Esophagus muscularis mucosa (tissue), 4 donors: ENCODE measurements at regions not wholly inside any gene's neighbourhood (a gene's known extent, or its start where the extent isn't known, plus 50 kb on each side); places are given as distances from the start of the nearest gene placed in this dataset.

Experiments used
- DNase-seq: peaks from one replicate; pipeline ENCODE4 v3.0.0-alpha.2; 2017; ENCODE audit errors: extremely low spot score
- H3K27ac ChIP-seq, 4 donors: fragments of 200-600 bp; sonication (generic); replicated peaks in 1 of 4; 1 replicate in 3 of 4; 2 replicates in 1 of 4; pipeline ENCODE4 v1.5.1; 2016 to 2019; ENCODE audit warnings: mild to moderate bottlenecking in 1 of 4
- H3K27me3 ChIP-seq, 4 donors: fragments of 200-600 bp; sonication (generic); one replicate each; pipeline versions ENCODE4 v1.5.1 to v1.6.0; 2016 to 2019
- H3K36me3 ChIP-seq, 4 donors: fragments of 200-600 bp; sonication (generic); one replicate each; pipeline ENCODE4 v1.5.1; 2016 to 2019
- H3K4me1 ChIP-seq, 4 donors: fragments of 200-600 bp; sonication (generic); one replicate each; pipeline ENCODE4 v1.5.1; 2016 to 2019
- H3K4me3 ChIP-seq, 4 donors: fragments of 200-600 bp; sonication (generic); 1 replicate in 2 of 4; 2 replicates in 2 of 4; pipeline ENCODE4 v1.5.1; 2016 to 2019; ENCODE audit warnings: mild to moderate bottlenecking in 4 of 4, moderate library complexity in 1 of 4
- H3K9me3 ChIP-seq, 4 donors: fragments of 200-600 bp; sonication (generic); 1 replicate in 3 of 4; 2 replicates in 1 of 4; pipeline ENCODE4 v1.5.1; 2016 to 2019
- EP300 ChIP-seq: sonication (generic); formaldehyde crosslinking; IDR thresholded peaks from one replicate; pipeline ENCODE4 v1.6.1; 2017; ENCODE audit warnings: antibody characterized with exemption
- POLR2A ChIP-seq: fragments of 450-650 bp; IDR thresholded peaks from one replicate; pipeline ENCODE4 v1.6.1; 2017; ENCODE audit warnings: antibody characterized with exemption, moderate library complexity, mild to moderate bottlenecking, low read depth
- POLR2AphosphoS5 ChIP-seq, 2 donors: sonication (generic); formaldehyde crosslinking; IDR thresholded peaks; one replicate each; pipeline ENCODE4 v1.6.1; 2017; ENCODE audit warnings: antibody characterized with exemption in 2 of 2
- WGBS: methylation state at CpG from one replicate; pipeline ENCODE4 v1.1.5; 2018; 5-methylcytosine and 5-hydroxymethylcytosine counted together
- intact Hi-C: fragments of 100-400 bp; cut with DNase I; formaldehyde crosslinking; loops from one replicate; pipeline ENCODE4 v1.15.1; 2023
- TF ChIP-seq, protein P1 (sequence below), 3 experiments: fragments of 200-600 bp in 2 of 3; fragments of 450-650 bp in 1 of 3; sonication (generic) in 2 of 3; IDR thresholded peaks; one replicate each; pipeline ENCODE4 v1.5.1; 2017 to 2019; ENCODE audit warnings: antibody characterized with exemption in 3 of 3, mild to moderate bottlenecking in 2 of 3, moderate library complexity in 1 of 3

DNA sequence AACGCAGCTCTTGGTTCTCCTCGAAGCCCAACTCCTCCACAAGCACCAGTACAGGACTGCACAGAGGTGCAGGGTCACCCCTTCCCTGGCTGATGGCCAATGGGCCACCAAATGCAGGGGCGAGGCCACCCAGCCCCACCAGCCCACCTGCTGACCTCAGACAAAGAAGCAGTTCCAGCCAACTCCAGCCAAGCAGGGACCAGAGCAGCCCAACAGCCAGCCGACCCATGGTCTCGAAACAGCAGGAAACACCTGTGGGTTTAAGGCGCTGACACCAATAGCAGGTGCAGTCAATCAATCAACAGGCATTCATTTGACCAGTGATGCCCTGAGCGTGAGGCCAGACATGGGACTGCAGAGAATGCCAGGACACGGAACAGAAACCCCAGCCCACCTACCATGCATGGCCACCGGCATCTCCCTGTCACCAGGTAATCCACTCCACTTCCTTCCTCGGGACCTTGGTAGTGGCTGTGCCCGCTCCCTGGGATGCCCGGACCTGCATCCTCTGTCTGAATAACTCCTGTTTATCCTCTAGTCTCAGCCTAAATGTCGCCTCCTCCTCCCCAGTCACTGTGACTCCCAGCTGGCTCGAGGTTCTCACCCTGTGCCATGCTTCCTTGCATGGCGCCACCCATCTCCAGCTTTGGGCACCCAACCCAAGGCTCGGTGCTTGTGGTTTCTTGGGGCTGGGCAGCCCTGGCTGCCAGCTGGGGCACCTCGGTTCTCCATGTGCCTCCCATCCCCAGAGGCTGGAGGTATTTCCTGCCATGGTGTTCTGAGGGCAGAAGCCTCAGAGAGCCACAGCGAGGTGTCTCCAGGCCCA, 1475.4 kb downstream of the BRD1 start:
- TF ChIP-seq EP300, result no peak
- TF ChIP-seq, protein P1, sequence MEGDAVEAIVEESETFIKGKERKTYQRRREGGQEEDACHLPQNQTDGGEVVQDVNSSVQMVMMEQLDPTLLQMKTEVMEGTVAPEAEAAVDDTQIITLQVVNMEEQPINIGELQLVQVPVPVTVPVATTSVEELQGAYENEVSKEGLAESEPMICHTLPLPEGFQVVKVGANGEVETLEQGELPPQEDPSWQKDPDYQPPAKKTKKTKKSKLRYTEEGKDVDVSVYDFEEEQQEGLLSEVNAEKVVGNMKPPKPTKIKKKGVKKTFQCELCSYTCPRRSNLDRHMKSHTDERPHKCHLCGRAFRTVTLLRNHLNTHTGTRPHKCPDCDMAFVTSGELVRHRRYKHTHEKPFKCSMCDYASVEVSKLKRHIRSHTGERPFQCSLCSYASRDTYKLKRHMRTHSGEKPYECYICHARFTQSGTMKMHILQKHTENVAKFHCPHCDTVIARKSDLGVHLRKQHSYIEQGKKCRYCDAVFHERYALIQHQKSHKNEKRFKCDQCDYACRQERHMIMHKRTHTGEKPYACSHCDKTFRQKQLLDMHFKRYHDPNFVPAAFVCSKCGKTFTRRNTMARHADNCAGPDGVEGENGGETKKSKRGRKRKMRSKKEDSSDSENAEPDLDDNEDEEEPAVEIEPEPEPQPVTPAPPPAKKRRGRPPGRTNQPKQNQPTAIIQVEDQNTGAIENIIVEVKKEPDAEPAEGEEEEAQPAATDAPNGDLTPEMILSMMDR (IDR thresholded peaks at IDR 0.05), result no peak
- TF ChIP-seq POLR2A, result no peak
- no peak for TF ChIP-seq POLR2AphosphoS5 (IDR thresholded peaks at IDR 0.05)
- no peak overlapping the region for H3K27ac ChIP-seq
- no peaks in the 10 kb centered on the region for H3K9me3 ChIP-seq
- H3K36me3 ChIP-seq, result no peaks in the 10 kb centered on the region
- H3K4me1 ChIP-seq, result no peaks in the 10 kb centered on the region
- WGBS, result 84% methylated on average over 12 of the region's 18 CpGs
- no peak for DNase-seq
- peaks cover 0 to 70% (median 0%) of the 10 kb centered on the region in 4 donors for H3K27me3 ChIP-seq
- intact Hi-C loops, result no loop called here
- no peak overlapping the region for H3K4me3 ChIP-seq

- Histone ChIP-seq H3K9me3 (no peaks in the 10 kb centered on the region), H3K4me1 (no peaks in the 10 kb centered on the region), H3K36me3 (no peaks in the 10 kb centered on the region), H3K27ac (no peak overlapping the region), H3K27me3 (peaks cover 0 to 70% (median 0%) of the 10 kb centered on the region in 4 donors), H3K4me3 (no peak overlapping the region)
- WGBS, result 85% methylated on average over 8 of the region's 13 CpGs
- no peak for DNase-seq
- intact Hi-C loops, result no loop called here
- TF ChIP-seq, protein P1 (IDR thresholded peaks at IDR 0.05), result no peak
- TF ChIP-seq POLR2AphosphoS5 (IDR thresholded peaks at IDR 0.05), result no peak
- no peak for TF ChIP-seq POLR2A
Measured at GRCh38 chr22:48351376-48352085, 1476.1 kb downstream of the BRD1 start.

DNA sequence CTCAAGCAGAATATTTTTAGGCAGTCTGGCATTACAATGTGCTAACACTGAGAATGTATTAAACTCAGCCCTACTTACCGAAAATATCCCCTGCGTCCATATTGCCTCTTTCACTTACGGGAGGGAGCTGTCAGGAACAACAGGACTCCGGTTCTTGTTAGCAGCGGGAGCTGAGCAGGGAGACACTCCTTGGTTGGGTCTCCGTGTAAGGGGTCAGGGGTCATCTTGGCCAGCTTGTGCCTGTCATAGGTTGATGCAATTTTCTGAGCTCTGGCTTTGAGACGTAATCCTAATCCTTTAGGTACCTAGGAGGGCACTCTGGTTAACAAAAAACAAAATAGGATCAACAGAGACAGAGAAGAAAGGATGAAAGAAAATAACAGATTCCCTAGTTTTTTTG, 1477.2 kb downstream of the BRD1 start:
- no peak for DNase-seq
- TF ChIP-seq, protein P1 (IDR thresholded peaks at IDR 0.05), result no peak
- no peak for TF ChIP-seq POLR2AphosphoS5 (IDR thresholded peaks at IDR 0.05)
- no peak for TF ChIP-seq EP300
- no peak for TF ChIP-seq POLR2A
- Histone ChIP-seq H3K4me3 (no peak overlapping the region), H3K9me3 (no peaks in the 10 kb centered on the region), H3K36me3 (no peaks in the 10 kb centered on the region), H3K4me1 (no peaks in the 10 kb centered on the region), H3K27ac (no peak overlapping the region), H3K27me3 (peaks cover 0 to 76% (median 0%) of the 10 kb centered on the region in 4 donors)
- 51% methylated on average over 7 of the region's 7 CpGs for WGBS
- intact Hi-C loops, result no loop called here

DNA sequence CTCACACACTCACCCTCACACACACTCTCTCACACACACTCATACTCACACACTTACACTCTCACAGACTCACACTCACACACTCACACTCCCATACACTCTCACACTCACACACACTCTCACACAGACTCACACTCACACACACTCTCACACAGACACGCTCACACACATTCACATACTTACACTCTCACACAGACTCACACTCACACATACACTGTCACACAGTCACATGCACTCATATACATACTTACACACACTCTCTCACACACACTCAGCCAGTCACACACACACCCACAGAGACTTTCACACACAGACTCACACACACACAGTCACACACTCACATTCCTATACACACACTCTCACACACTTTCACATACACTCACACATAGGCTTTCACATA, 1478.8 kb downstream of the BRD1 start:
- H3K4me1 ChIP-seq, result no peaks in the 10 kb centered on the region
- H3K27ac ChIP-seq, result no peak overlapping the region
- H3K27me3 ChIP-seq, result peaks cover 0 to 76% (median 0%) of the 10 kb centered on the region in 4 donors
- H3K9me3 ChIP-seq, result no peaks in the 10 kb centered on the region
- no peak overlapping the region for H3K4me3 ChIP-seq
- TF ChIP-seq, protein P1 (IDR thresholded peaks at IDR 0.05), result no peak
- TF ChIP-seq POLR2A (no peak), POLR2AphosphoS5 (IDR thresholded peaks at IDR 0.05) (no peak), EP300 (no peak)
- no peak for DNase-seq
- intact Hi-C loops, result no loop called here
- no peaks in the 10 kb centered on the region for H3K36me3 ChIP-seq
- 81% methylated on average over 1 of the region's 1 CpG for WGBS
